ENCODE measurements at regions not wholly inside any gene's neighbourhood (a gene's known extent, or its start where the extent isn't known, plus 50 kb on each side); places are given as distances from the start of the nearest gene placed in this dataset.

DNA sequence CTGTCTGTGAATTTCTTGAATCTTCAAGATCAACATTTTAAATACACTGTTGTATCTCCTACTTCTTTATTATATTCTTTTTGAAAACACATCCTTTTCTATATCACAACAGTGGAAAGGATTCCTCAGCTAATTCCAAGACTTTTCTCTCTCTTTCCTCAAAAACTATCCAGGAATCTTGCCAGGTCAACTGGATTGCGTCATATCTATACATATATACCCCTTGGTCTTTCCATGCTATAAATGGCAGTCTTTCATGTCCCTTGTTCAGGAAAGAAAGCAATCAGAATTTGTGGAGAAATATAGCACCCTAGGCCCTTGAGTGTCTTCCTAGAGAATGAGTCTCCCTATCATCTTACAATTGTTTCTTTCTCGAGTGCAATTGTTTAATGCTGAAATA, 149.0 kb downstream of the KCNA5 start:
- BruUV-seq (replicated peaks): no TSS peak
- no peaks in the 10 kb centered on the region for H3K27me3 ChIP-seq (ENCODE audit: control insufficient read depth in 2 of 2, insufficient read depth in 2 of 2, low read length in 2 of 2)
- no peak overlapping the region for H2AFZ ChIP-seq (ENCODE audit: low read depth, low read length)
- H3K4me1 ChIP-seq (ENCODE audit: control insufficient read depth, extremely low read depth, insufficient read depth, low read length): no peaks in the 10 kb centered on the region
- no peak overlapping the region for H3K4me3 ChIP-seq (replicated peaks in 1 of 3; ENCODE audit: insufficient read depth in 1 of 3, low read depth in 1 of 3, low read length in 3 of 3)
- intact Hi-C loops (cut with micrococcal nuclease): no loop called here
- H3K4me2 ChIP-seq (ENCODE audit: insufficient read depth, low read length): no peak overlapping the region
- CTCF ChIA-PET: no interaction called here
- no peaks in the 10 kb centered on the region for H3K9me3 ChIP-seq (replicated peaks; ENCODE audit: control insufficient read depth, insufficient read depth, low read length)
- dilution Hi-C loops (cut with MboI; ENCODE audit: extremely low pct_ligation_motif_present, low sequenced_read_pairs): no loop called here
- H4K20me1 ChIP-seq (replicated peaks; ENCODE audit: control insufficient read depth, extremely low read depth, insufficient read depth, low read length): no peaks in the 10 kb centered on the region
- DNase-seq (ENCODE audit: low read depth, low spot score) (no peak), FAIRE-seq (no peak)
- no peaks in the 10 kb centered on the region for H3K79me2 ChIP-seq (ENCODE audit: control insufficient read depth, insufficient read depth, low read length)
- POLR2A ChIA-PET: no interaction called here
- no peaks in the 10 kb centered on the region for H3K9me1 ChIP-seq (replicated peaks; ENCODE audit: control insufficient read depth, extremely low read depth, insufficient read depth, low read length)
- TF ChIP-seq POLR2AphosphoS5 (IDR thresholded peaks at IDR 0.05; ENCODE audit: insufficient read depth, low read depth, low read length) (no peak), GATA2 (IDR thresholded peaks at IDR 0.05; ENCODE audit: insufficient read depth, insufficient read length, low read depth, low read length) (no peak), CTCF (IDR thresholded peaks at IDR 0.05; ENCODE audit: extremely low read depth in 1 of 2, insufficient read depth in 1 of 2, low read depth in 1 of 2, low read length in 2 of 2) (no peak), EZH2 (IDR thresholded peaks at IDR 0.05; ENCODE audit: borderline replicate concordance, low read depth, low read length, severe bottlenecking) (no peak), MYC (IDR thresholded peaks at IDR 0.05; ENCODE audit: low read depth, low read length) (no peak), POLR2A (IDR thresholded peaks at IDR 0.05; ENCODE audit: low read depth, low read length) (no peak), JUN (IDR thresholded peaks at IDR 0.05; ENCODE audit: borderline replicate concordance, insufficient read depth, insufficient read length, low read depth) (no peak), FOS (IDR thresholded peaks at IDR 0.05; ENCODE audit: borderline replicate concordance, insufficient read depth, low read length) (no peak)
- TF ChIP-seq, protein P1, sequence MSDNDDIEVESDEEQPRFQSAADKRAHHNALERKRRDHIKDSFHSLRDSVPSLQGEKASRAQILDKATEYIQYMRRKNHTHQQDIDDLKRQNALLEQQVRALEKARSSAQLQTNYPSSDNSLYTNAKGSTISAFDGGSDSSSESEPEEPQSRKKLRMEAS (IDR thresholded peaks at IDR 0.05; ENCODE audit: insufficient read depth, insufficient read length): no peak
- no peak overlapping the region for H3K9ac ChIP-seq (replicated peaks; ENCODE audit: extremely low read depth, insufficient read depth, low read length)
- H3K27ac ChIP-seq (ENCODE audit: insufficient read depth, low read depth, low read length): no peak overlapping the region
- no peaks in the 10 kb centered on the region for H3K36me3 ChIP-seq (ENCODE audit: control insufficient read depth in 2 of 2, extremely low read depth in 1 of 2, insufficient read depth in 2 of 2, low read length in 2 of 2)

Measured in endothelial cell of umbilical vein (primary cell).